GM12873 (cell line): ENCODE measurements at regions not wholly inside any gene's neighbourhood (a gene's known extent, or its start where the extent isn't known, plus 50 kb on each side); places are given as distances from the start of the nearest gene placed in this dataset.

Source experiments
- TF ChIP-seq, protein P1 (sequence below): IDR thresholded peaks from 2 replicates; pipeline ENCODE4 v1.5.1; 2012; ENCODE audit warnings: low read depth, mild to moderate bottlenecking, moderate library complexity, low read length, control low read depth; ENCODE audit not compliant: insufficient read depth; ENCODE audit errors: missing control alignments

- TF ChIP-seq, protein P1, sequence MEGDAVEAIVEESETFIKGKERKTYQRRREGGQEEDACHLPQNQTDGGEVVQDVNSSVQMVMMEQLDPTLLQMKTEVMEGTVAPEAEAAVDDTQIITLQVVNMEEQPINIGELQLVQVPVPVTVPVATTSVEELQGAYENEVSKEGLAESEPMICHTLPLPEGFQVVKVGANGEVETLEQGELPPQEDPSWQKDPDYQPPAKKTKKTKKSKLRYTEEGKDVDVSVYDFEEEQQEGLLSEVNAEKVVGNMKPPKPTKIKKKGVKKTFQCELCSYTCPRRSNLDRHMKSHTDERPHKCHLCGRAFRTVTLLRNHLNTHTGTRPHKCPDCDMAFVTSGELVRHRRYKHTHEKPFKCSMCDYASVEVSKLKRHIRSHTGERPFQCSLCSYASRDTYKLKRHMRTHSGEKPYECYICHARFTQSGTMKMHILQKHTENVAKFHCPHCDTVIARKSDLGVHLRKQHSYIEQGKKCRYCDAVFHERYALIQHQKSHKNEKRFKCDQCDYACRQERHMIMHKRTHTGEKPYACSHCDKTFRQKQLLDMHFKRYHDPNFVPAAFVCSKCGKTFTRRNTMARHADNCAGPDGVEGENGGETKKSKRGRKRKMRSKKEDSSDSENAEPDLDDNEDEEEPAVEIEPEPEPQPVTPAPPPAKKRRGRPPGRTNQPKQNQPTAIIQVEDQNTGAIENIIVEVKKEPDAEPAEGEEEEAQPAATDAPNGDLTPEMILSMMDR = no peak
Observed at GRCh38 chr3:6282918-6283317, 578.0 kb upstream of the GRM7 start.

DNA sequence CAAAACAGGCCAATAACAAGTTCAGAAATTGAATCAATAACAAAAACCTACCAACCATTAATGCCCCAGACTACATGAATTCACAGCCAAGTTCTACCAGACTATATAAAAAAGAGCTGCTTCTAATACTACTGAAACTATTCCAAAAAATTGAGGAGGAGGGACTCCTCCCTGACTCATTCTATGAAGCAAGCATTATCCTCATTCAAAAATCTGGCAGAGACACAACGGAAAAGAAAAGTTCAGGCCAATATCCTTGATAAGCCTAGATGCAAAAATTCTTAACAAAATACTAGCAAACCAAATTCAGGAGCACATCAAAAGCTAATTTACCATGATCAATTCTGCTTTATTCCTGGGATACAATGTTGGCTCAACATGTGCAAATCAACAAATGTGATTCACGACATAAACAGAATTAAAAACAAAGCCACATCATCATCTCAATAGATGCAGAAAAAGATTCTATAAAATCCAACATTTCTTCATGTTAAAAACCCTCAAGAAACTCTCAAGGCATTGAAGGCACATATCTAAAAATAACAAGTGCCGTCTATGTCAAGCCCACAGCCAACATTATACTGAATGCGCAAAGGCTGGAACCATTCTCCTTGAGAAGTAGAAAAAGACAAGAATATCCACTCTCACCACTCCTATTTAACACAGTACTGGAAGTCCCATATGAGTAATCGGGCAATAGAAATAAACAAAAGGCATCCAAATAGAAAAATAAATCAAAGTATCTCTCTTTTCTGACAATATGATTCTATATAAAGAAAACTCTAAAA lies 573.6 kb upstream of the GRM7 start:
- TF ChIP-seq, protein P1 = no peak

DNA sequence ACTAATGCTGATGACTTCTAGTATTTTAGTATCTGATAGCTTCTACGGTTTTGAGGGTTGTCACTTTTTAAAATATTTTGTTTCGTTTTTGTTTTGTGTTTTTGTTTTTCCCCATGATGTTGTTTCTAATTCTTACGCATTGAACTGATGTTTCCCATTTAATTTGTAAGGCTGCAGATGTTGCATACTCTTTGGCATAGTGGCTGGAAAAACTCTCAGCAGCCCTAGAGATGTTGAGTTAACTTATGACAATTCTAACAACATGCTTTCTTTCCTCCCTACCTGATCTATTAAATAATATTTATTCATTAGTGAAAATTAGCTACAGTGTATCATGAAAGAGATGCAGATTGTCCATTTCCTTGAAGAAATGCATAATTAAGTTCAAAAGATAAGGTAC lies 559.3 kb upstream of the GRM7 start:
- TF ChIP-seq, protein P1 = no peak

GRCh38 chr3:6315906-6316305 lies 545.0 kb upstream of the GRM7 start:
- TF ChIP-seq, protein P1 = no peak

DNA sequence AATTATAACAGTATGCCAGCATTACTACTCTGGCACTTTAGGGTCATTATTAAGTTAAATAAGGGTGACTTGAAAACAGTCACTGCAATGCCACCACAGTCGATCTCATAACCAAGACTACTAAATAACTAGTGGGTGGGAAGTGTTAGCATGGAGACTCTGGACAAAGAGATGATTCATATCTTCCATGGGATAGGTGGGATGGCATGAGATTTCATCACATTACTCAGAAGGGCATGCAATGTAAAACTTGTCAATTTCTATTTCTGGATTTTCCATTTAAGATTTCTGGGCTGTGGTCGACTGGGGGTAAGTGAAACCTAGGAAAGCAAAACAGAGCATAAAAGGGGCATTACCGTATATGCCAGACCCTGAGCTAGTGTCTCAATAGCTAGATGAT lies 538.9 kb upstream of the GRM7 start:
- TF ChIP-seq, protein P1 = no peak

GRCh38 chr3:6326771-6327170 lies 534.1 kb upstream of the GRM7 start:
- TF ChIP-seq, protein P1 = no peak

DNA sequence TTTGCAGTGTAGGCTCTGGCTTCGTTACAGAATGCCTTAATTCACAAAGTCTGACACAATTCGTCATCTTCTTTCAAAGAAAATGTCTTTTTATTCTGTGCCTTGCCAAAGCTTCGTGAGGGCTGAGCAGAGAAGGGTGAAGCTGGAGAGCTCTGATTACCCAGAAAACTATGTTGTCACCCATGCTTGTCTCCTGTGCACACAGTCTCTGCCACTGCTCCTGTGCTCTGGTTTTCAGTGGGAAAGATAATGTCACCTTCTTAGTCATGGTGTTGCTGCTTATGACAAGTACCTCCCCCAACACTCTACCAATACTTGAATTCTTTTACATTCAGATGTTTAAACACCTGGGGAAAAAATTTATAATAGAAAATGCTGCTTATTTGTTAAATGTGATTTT lies 509.2 kb upstream of the GRM7 start:
- TF ChIP-seq, protein P1 = no peak
